H9 (cell line): ENCODE measurements at regions not wholly inside any gene's neighbourhood (a gene's known extent, or its start where the extent isn't known, plus 50 kb on each side); places are given as distances from the start of the nearest gene placed in this dataset.

Experiments
- DNase-seq: peaks from one replicate; pipeline ENCODE4 v3.0.0-alpha.2; 2017
- H2AFZ ChIP-seq: one replicate; pipeline ENCODE4 v1.6.1; 2013; ENCODE audit warnings: mild to moderate bottlenecking, low read length, control low read depth, moderate library complexity
- H2AK5ac ChIP-seq: 2 replicates; pipeline ENCODE4 v1.6.1; 2013; ENCODE audit warnings: low read length, control low read depth, mixed read lengths; ENCODE audit not compliant: insufficient read length
- H2BK120ac ChIP-seq: one replicate; pipeline ENCODE4 v1.6.1; 2013; ENCODE audit warnings: low read depth, mild to moderate bottlenecking, low read length, control low read depth, inconsistent platforms; ENCODE audit not compliant: poor library complexity, severe bottlenecking
- H2BK12ac ChIP-seq: 2 replicates; pipeline ENCODE4 v1.6.1; 2013; ENCODE audit warnings: low read length, control low read depth, mixed read lengths, low read depth; ENCODE audit not compliant: insufficient read length
- H2BK15ac ChIP-seq: 2 replicates; pipeline ENCODE4 v1.6.1; 2013; ENCODE audit warnings: low read depth, low read length, control low read depth
- H2BK20ac ChIP-seq: one replicate; pipeline ENCODE4 v1.6.1; 2013; ENCODE audit warnings: low read depth, mild to moderate bottlenecking, low read length, control low read depth, inconsistent platforms; ENCODE audit not compliant: poor library complexity, severe bottlenecking
- H2BK5ac ChIP-seq: 2 replicates; pipeline ENCODE4 v1.6.1; 2013; ENCODE audit warnings: low read length, control low read depth, mixed read lengths; ENCODE audit not compliant: insufficient read length
- H3K14ac ChIP-seq: 2 replicates; pipeline ENCODE4 v1.6.1; 2013; ENCODE audit warnings: low read length, control low read depth; ENCODE audit not compliant: insufficient read depth
- H3K18ac ChIP-seq: 2 replicates; pipeline ENCODE4 v1.6.1; 2013; ENCODE audit warnings: low read depth, mild to moderate bottlenecking, mixed read lengths, low read length, control low read depth; ENCODE audit not compliant: insufficient read length
- H3K23ac ChIP-seq: 2 replicates; pipeline ENCODE4 v1.6.1; 2013; ENCODE audit warnings: low read length, control low read depth, mixed read lengths, low read depth; ENCODE audit not compliant: insufficient read length
- H3K23me2 ChIP-seq: 2 replicates; pipeline ENCODE4 v1.6.1; 2013; ENCODE audit warnings: low read depth, mild to moderate bottlenecking, mixed read lengths, low read length, control low read depth; ENCODE audit not compliant: insufficient read length, poor library complexity, severe bottlenecking
- H3K27ac ChIP-seq: 2 replicates; pipeline ENCODE4 v1.5.1; 2013; ENCODE audit warnings: low read length, control low read depth, mixed read lengths, low read depth; ENCODE audit not compliant: insufficient read length
- H3K27me3 ChIP-seq: 2 replicates; pipeline ENCODE4 v1.6.1; 2013; ENCODE audit warnings: low read length, control low read depth, inconsistent platforms; ENCODE audit not compliant: insufficient read depth
- H3K4ac ChIP-seq: 2 replicates; pipeline ENCODE4 v1.6.1; 2013; ENCODE audit warnings: low read depth, mild to moderate bottlenecking, control low read depth, inconsistent platforms, low read length, moderate library complexity
- H3K4me1 ChIP-seq: 2 replicates; pipeline ENCODE4 v1.6.1; 2013; ENCODE audit warnings: low read length, control low read depth, inconsistent platforms; ENCODE audit not compliant: insufficient read depth
- H3K4me2 ChIP-seq: 2 replicates; pipeline ENCODE4 v1.6.1; 2013; ENCODE audit warnings: low read length, control low read depth, mixed read lengths; ENCODE audit not compliant: insufficient read length, insufficient read depth
- H3K56ac ChIP-seq: 2 replicates; pipeline ENCODE4 v1.6.1; 2013; ENCODE audit warnings: low read depth, mild to moderate bottlenecking, mixed read lengths, low read length, control low read depth; ENCODE audit not compliant: insufficient read length
- H3K79me1 ChIP-seq: 2 replicates; pipeline ENCODE4 v1.6.1; 2013; ENCODE audit warnings: low read depth, mild to moderate bottlenecking, moderate library complexity, low read length, control low read depth, inconsistent platforms; ENCODE audit not compliant: insufficient read depth, poor library complexity, severe bottlenecking
- H3K79me2 ChIP-seq: 2 replicates; pipeline ENCODE4 v1.6.1; 2013; ENCODE audit warnings: low read length, control low read depth, inconsistent platforms; ENCODE audit not compliant: insufficient read depth
- H3K9ac ChIP-seq: 2 replicates; pipeline ENCODE4 v1.6.1; 2013; ENCODE audit warnings: low read length, control low read depth, mixed read lengths; ENCODE audit not compliant: insufficient read length; ENCODE audit errors: extremely low read depth
- H3K9me3 ChIP-seq: one replicate; pipeline ENCODE4 v1.6.1; 2013; ENCODE audit warnings: low read depth, low read length, inconsistent platforms; ENCODE audit not compliant: control insufficient read depth
- H3T11ph ChIP-seq: one replicate; pipeline ENCODE4 v1.6.1; 2013; ENCODE audit warnings: mild to moderate bottlenecking, low read length, control low read depth, inconsistent platforms
- H4K20me1 ChIP-seq: one replicate; pipeline ENCODE4 v1.6.1; 2013; ENCODE audit not compliant: control insufficient read depth, insufficient read length, insufficient read depth
- H4K5ac ChIP-seq: 2 replicates; pipeline ENCODE4 v1.6.1; 2013; ENCODE audit warnings: low read depth, mild to moderate bottlenecking, mixed read lengths, low read length, control low read depth; ENCODE audit not compliant: insufficient read length
- H4K8ac ChIP-seq: replicated peaks from 2 replicates; pipeline ENCODE4 v1.6.1; 2013; ENCODE audit warnings: low read length, control low read depth, mixed read lengths, low read depth; ENCODE audit not compliant: insufficient read length
- H4K91ac ChIP-seq: 2 replicates; pipeline ENCODE4 v1.6.1; 2013; ENCODE audit warnings: low read depth, mild to moderate bottlenecking, moderate library complexity, mixed read lengths, low read length, control low read depth; ENCODE audit not compliant: insufficient read length
- H3K27ac Mint-ChIP-seq, 3 experiments: 2 replicates in 2 of 3; 3 replicates in 1 of 3; pipeline ENCODE4 v1.8.0; 2020 to 2021; ENCODE audit warnings: mixed read lengths in 3 of 3, mild to moderate bottlenecking in 1 of 3, moderate library complexity in 1 of 3
- H3K27me3 Mint-ChIP-seq: 2 replicates; pipeline ENCODE4 v1.8.0; 2021; ENCODE audit warnings: low read depth, mild to moderate bottlenecking, moderate library complexity, mixed read lengths
- H3K36me3 Mint-ChIP-seq, 3 experiments: 2 replicates in 2 of 3; 3 replicates in 1 of 3; pipeline ENCODE4 v1.8.0; 2020 to 2021; ENCODE audit warnings: low read depth in 3 of 3, mixed read lengths in 3 of 3; ENCODE audit not compliant: insufficient read depth in 1 of 3
- H3K4me1 Mint-ChIP-seq, 2 experiments: 2 replicates each; pipeline ENCODE4 v1.8.0; 2020; ENCODE audit warnings: mixed read lengths in 2 of 2
- H3K4me3 Mint-ChIP-seq, 2 experiments: 2 replicates in 1 of 2; 3 replicates in 1 of 2; pipeline ENCODE4 v1.8.0; 2020 to 2021; ENCODE audit warnings: mild to moderate bottlenecking in 2 of 2, mixed read lengths in 2 of 2, moderate library complexity in 1 of 2
- H3K9me3 Mint-ChIP-seq, 2 experiments: 2 replicates in 1 of 2; 3 replicates in 1 of 2; pipeline ENCODE4 v1.8.0; 2020; ENCODE audit warnings: mild to moderate bottlenecking in 2 of 2, mixed read lengths in 2 of 2, moderate library complexity in 1 of 2
- CTCF ChIP-seq: fragments of 200-600 bp; sonication (generic); conservative IDR thresholded peaks from 3 replicates; pipeline ENCODE4 v1.8.0; 2021; ENCODE audit warnings: antibody characterized with exemption, mild to moderate bottlenecking
- WGBS: extraction: QIAGEN DNeasy Blood & Tissue Kit; methylation state at CpG from one replicate; pipeline ENCODE4 v1.1.7; 2013; ENCODE audit warnings: missing lambda C conversion rate, low lambda C conversion rate, mixed read lengths; ENCODE audit not compliant: insufficient read length; ENCODE audit errors: extremely low coverage; 5-methylcytosine and 5-hydroxymethylcytosine counted together

GRCh38 chr18:35816003-35816402, 156.5 kb upstream of the RMP24 start:
- no peak overlapping the region for H2BK20ac ChIP-seq
- DNase-seq, result no peak
- H3K79me1 ChIP-seq, result no peaks in the 10 kb centered on the region
- no peak overlapping the region for H4K5ac ChIP-seq
- H3K18ac ChIP-seq, result no peak overlapping the region
- H3K79me2 ChIP-seq, result no peaks in the 10 kb centered on the region
- Mint-ChIP-seq H3K27me3 (no peaks in the 10 kb centered on the region), H3K4me3 (no peak overlapping the region), H3K4me1 (peaks cover 5 to 8% of the 10 kb centered on the region in 2 experiments), H3K36me3 (peaks cover 3 to 26% (median 5%) of the 10 kb centered on the region in 3 experiments), H3K27ac (no peak overlapping the region), H3K9me3 (peaks cover 6 to 14% of the 10 kb centered on the region in 2 experiments; a peak in 4 of 5 replicates)
- H3K9ac ChIP-seq, result no peak overlapping the region
- no peak overlapping the region for H3K4ac ChIP-seq
- H4K8ac ChIP-seq, result no peak overlapping the region
- no peaks in the 10 kb centered on the region for H3K23me2 ChIP-seq
- 0 out of 2 replicates have a peak, but pooled peaks cover 3% of the 10 kb centered on the region for H3K4me1 ChIP-seq
- no peak overlapping the region for H2BK12ac ChIP-seq
- H4K20me1 ChIP-seq, result no peaks in the 10 kb centered on the region
- no peak overlapping the region for H3K23ac ChIP-seq
- no peak overlapping the region for H2BK5ac ChIP-seq
- no peaks in the 10 kb centered on the region for H3K27me3 ChIP-seq
- H3K14ac ChIP-seq, result no peak overlapping the region
- H2AK5ac ChIP-seq, result no peak overlapping the region
- H3K4me2 ChIP-seq, result no peak overlapping the region
- H4K91ac ChIP-seq, result no peak overlapping the region
- no peak for TF ChIP-seq CTCF
- H3K9me3 ChIP-seq, result no peaks in the 10 kb centered on the region
- WGBS, result no CpG with 5 or more reads among the region's 3 CpGs
- no peak overlapping the region for H2AFZ ChIP-seq
- no peak overlapping the region for H2BK15ac ChIP-seq
- H3K56ac ChIP-seq, result no peak overlapping the region
- no peak overlapping the region for H3T11ph ChIP-seq
- no peak overlapping the region for H3K27ac ChIP-seq
- H2BK120ac ChIP-seq, result no peak overlapping the region
